ENCODE measurements at regions not wholly inside any gene's neighbourhood (a gene's known extent, or its start where the extent isn't known, plus 50 kb on each side); places are given as distances from the start of the nearest gene placed in this dataset.

DNA sequence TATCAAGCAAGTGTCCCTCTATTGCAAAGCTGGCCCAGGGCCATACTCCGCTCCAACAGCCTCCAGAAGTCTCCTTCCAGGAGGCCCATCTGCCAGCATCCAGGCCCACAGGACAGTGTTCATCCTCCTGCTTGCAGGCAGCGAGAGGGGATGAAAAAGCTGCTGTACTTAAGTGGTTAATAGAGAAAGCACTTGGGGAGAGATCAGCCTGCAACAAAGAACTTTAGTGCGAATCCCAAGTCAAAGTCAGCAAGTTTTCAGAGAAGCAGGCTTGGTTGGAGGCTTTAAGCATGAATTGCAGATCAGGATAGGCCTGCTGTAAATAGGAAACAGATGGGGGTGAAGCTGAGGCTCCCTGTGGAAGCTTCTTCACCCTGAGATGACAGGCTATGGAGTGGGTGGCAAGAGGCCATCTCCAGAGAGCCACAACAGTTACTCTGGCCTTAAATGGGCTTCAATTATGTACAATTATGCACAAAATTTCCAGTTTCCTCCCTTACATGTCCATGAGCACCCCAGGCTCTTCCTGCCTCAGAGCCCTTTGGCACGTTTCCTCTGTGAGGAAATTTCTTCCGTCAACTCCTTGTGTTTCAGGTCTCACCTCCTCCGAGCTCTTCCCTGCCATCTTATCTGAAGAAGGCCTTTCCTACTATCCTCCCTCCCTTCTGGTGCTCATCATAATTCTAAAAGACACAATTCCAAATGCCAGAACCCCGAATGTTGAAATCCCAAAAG is 98.0 kb upstream of the NR3C1 start:
- TF ChIP-seq POLR2AphosphoS5 (IDR thresholded peaks at IDR 0.05; ENCODE audit: borderline replicate concordance, low read depth, low read length) (peak; percentile 51; the same call in 1 of the 2 replicates), EZH2 (IDR thresholded peaks at IDR 0.05) (no peak)

All from SK-N-MC (cell line).